PC-9 (cell line): ENCODE measurements at regions not wholly inside any gene's neighbourhood (a gene's known extent, or its start where the extent isn't known, plus 50 kb on each side); places are given as distances from the start of the nearest gene placed in this dataset.

Experiments used
- CTCF ChIP-seq: fragments of 200-600 bp; sonication (generic); conservative IDR thresholded peaks from 2 replicates; pipeline ENCODE4 v1.6.1; 2017; ENCODE audit warnings: mixed run types, antibody characterized with exemption, mild to moderate bottlenecking, moderate library complexity
- EZH2 ChIP-seq: fragments of 200-600 bp; sonication (generic); IDR thresholded peaks from 2 replicates; pipeline ENCODE4 v1.8.0; 2017; ENCODE audit warnings: antibody characterized with exemption, low read depth

- TF ChIP-seq CTCF (no peak), EZH2 (no peak)
Measured at GRCh38 chr3:148093753-148094152, 604.0 kb upstream of the AGTR1 start.
